Body of pancreas (tissue), 4 donors: ENCODE measurements at regions not wholly inside any gene's neighbourhood (a gene's known extent, or its start where the extent isn't known, plus 50 kb on each side); places are given as distances from the start of the nearest gene placed in this dataset.

Experiments used
- ATAC-seq: fragments of 150-250 bp; one replicate; pipeline ENCODE4 v1.9.1; 2016
- DNase-seq, 4 donors: peaks; one replicate each; pipeline ENCODE4 v3.0.0-alpha.2; 2019
- H3K27ac ChIP-seq, 4 donors: fragments of 200-600 bp; sonication (generic); 1 replicate in 3 of 4; 2 replicates in 1 of 4; pipeline versions ENCODE4 v1.5.1 to v1.6.1; 2016 to 2019; ENCODE audit warnings: mild to moderate bottlenecking in 1 of 4, mixed read lengths in 1 of 4, moderate library complexity in 1 of 4
- H3K27me3 ChIP-seq, 2 donors: fragments of 200-600 bp; sonication (generic); one replicate each; pipeline ENCODE4 v1.6.0; 2016; ENCODE audit warnings: mild to moderate bottlenecking in 1 of 2
- H3K36me3 ChIP-seq, 2 donors: fragments of 200-600 bp; sonication (generic); replicated peaks in 1 of 2; 2 replicates each; pipeline ENCODE4 v1.5.1; 2016; ENCODE audit warnings: low read depth in 2 of 2; ENCODE audit not compliant: insufficient read depth in 1 of 2
- H3K4me1 ChIP-seq: fragments of 200-600 bp; sonication (generic); one replicate; pipeline ENCODE4 v1.6.0; 2016
- H3K4me3 ChIP-seq, 2 donors: fragments of 200-600 bp; sonication (generic); 1 replicate in 1 of 2; 2 replicates in 1 of 2; pipeline ENCODE4 v1.5.1; 2016 to 2019
- H3K9me3 ChIP-seq, 3 donors: fragments of 200-600 bp; sonication (generic); 1 replicate in 2 of 3; 2 replicates in 1 of 3; pipeline ENCODE4 v1.5.1; 2016
- POLR2A ChIP-seq, 3 donors: fragments of 450-650 bp; IDR thresholded peaks; one replicate each; pipeline ENCODE4 v1.6.1; 2016; ENCODE audit warnings: antibody characterized with exemption in 3 of 3, mild to moderate bottlenecking in 2 of 3
- WGBS, 2 donors: methylation state at CpG; one replicate each; pipeline ENCODE4 v1.1.5; 2017; 5-methylcytosine and 5-hydroxymethylcytosine counted together
- intact Hi-C: fragments of 100-400 bp; cut with DNase I; formaldehyde crosslinking; loops from one replicate; pipeline ENCODE4 v1.15.1; 2023
- TF ChIP-seq, protein P1 (sequence below), 7 experiments: fragments of 450-650 bp in 4 of 7; fragments of 200-600 bp in 3 of 7; sonication (generic) in 3 of 7; IDR thresholded peaks; one replicate each; pipeline ENCODE4 v1.5.1; 2016 to 2019; ENCODE audit warnings: antibody characterized with exemption in 7 of 7

DNA sequence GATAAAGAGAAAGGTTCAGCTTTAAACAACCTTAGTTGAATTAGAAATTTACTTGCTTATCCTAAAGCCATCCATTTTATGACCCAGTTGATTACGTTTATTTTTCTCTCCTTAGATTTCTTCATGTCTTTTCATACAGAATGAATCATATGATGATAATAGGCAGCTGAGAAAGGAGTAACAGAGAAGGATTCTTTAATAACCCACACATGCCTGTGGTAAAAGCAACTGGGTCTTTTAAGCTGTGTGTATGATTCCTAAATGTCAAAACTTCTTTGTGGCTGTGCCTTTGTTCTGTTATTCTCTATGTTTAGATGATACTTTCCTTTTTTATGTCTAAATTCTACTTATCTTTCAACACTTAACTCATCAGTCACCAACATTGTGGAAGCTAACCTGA is 626.5 kb downstream of the NCAM2 start:
- TF ChIP-seq, protein P1, sequence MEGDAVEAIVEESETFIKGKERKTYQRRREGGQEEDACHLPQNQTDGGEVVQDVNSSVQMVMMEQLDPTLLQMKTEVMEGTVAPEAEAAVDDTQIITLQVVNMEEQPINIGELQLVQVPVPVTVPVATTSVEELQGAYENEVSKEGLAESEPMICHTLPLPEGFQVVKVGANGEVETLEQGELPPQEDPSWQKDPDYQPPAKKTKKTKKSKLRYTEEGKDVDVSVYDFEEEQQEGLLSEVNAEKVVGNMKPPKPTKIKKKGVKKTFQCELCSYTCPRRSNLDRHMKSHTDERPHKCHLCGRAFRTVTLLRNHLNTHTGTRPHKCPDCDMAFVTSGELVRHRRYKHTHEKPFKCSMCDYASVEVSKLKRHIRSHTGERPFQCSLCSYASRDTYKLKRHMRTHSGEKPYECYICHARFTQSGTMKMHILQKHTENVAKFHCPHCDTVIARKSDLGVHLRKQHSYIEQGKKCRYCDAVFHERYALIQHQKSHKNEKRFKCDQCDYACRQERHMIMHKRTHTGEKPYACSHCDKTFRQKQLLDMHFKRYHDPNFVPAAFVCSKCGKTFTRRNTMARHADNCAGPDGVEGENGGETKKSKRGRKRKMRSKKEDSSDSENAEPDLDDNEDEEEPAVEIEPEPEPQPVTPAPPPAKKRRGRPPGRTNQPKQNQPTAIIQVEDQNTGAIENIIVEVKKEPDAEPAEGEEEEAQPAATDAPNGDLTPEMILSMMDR (IDR thresholded peaks at IDR 0.05), result no peak
- TF ChIP-seq POLR2A (IDR thresholded peaks at IDR 0.05), result no peak
- no peaks in the 10 kb centered on the region for H3K36me3 ChIP-seq
- ATAC-seq (no peak), DNase-seq (no peak)
- H3K9me3 ChIP-seq, result no peaks in the 10 kb centered on the region
- H3K27me3 ChIP-seq, result no peaks in the 10 kb centered on the region
- no peaks in the 10 kb centered on the region for H3K4me1 ChIP-seq
- no peak overlapping the region for H3K4me3 ChIP-seq
- intact Hi-C loops, result no loop called here
- WGBS, 2 donors, result 33 to 41% methylated on average over 1 of the region's 1 CpG
- H3K27ac ChIP-seq, result no peak overlapping the region

DNA sequence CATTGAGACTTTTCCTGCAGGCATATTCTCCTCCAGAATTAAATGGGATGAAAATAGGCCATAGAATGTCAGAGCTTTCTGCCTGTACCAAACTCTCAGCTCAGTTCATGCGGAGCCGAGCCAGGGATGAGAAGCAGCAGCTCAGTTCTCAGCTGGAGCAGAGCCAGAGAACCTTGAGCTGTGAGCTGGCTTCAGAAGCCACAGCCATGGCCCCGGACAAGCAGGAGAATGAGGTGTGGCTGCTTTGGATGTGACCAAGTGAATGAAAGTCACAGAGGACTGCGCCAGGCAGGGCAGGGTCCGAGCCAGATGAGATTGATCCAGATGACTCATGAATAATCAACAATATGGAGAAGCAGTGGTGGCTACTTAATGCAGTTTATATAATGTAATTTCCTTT is 633.8 kb downstream of the NCAM2 start:
- no peak for ATAC-seq
- Histone ChIP-seq H3K36me3 (no peaks in the 10 kb centered on the region), H3K4me3 (no peak overlapping the region), H3K4me1 (no peaks in the 10 kb centered on the region), H3K27me3 (no peaks in the 10 kb centered on the region), H3K27ac (no peak overlapping the region), H3K9me3 (no peaks in the 10 kb centered on the region)
- TF ChIP-seq POLR2A (IDR thresholded peaks at IDR 0.05), result no peak
- TF ChIP-seq, protein P1 (IDR thresholded peaks at IDR 0.05), result no peak
- intact Hi-C loops, result no loop called here
- WGBS, 2 donors, result 59 to 62% methylated on average over 5 of the region's 5 CpGs
- DNase-seq, result peak in 1 of 4 donors; percentile 13

DNA sequence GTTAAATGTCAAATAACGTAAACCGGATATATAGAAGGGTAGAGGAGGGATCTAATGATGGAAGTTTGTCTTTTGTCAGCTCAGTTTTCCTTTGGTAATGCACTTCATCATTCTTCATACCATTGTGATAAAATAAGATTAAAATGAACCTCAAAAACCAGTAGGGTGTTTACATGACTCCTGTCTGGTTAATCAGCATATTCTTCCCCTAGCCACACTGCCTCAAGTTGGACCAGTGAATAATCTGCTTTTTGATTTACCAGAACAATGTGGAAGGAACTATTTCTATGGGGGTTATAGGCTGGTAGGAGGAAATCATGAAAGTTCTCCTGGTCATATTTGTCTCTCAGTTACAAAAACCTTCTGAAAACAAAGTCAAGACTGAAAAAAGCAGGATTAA is 634.7 kb downstream of the NCAM2 start:
- ATAC-seq, result no peak
- intact Hi-C loops, result no loop called here
- H3K4me3 ChIP-seq, result no peak overlapping the region
- H3K36me3 ChIP-seq, result no peaks in the 10 kb centered on the region
- no peaks in the 10 kb centered on the region for H3K27me3 ChIP-seq
- H3K9me3 ChIP-seq, result no peaks in the 10 kb centered on the region
- TF ChIP-seq POLR2A (IDR thresholded peaks at IDR 0.05), result no peak
- TF ChIP-seq, protein P1 (IDR thresholded peaks at IDR 0.05), result no peak
- DNase-seq, result no peak
- no peaks in the 10 kb centered on the region for H3K4me1 ChIP-seq
- H3K27ac ChIP-seq, result no peak overlapping the region
- WGBS, 2 donors, result 57 to 60% methylated on average over 2 of the region's 2 CpGs

DNA sequence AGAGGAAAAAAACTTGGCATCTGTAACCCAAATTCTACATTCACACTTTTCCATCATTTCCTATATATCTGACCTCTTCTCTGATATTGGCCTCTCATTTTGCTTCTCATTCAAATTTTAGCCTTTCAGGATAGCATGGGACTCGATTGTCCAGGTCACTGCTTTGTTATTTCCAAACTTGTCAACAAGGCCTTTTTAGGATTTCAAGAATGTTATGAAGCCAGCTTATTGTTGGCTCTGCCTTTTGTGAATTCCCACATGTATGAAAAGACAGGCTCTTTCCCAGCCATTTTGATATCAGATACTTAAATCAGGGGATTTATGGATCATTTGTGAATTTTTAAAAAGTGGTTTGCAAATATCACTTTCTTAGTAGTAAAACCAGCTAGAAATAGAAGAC is 663.5 kb downstream of the NCAM2 start:
- 24 to 31% methylated on average over 1 of the region's 1 CpG for WGBS, 2 donors
- intact Hi-C loops, result no loop called here
- Histone ChIP-seq H3K4me1 (no peaks in the 10 kb centered on the region), H3K27me3 (no peaks in the 10 kb centered on the region), H3K36me3 (no peaks in the 10 kb centered on the region), H3K4me3 (no peak overlapping the region), H3K9me3 (no peaks in the 10 kb centered on the region), H3K27ac (no peak overlapping the region)
- DNase-seq, result no peak
- TF ChIP-seq, protein P1 (IDR thresholded peaks at IDR 0.05), result no peak
- TF ChIP-seq POLR2A (IDR thresholded peaks at IDR 0.05), result no peak
- no peak for ATAC-seq

DNA sequence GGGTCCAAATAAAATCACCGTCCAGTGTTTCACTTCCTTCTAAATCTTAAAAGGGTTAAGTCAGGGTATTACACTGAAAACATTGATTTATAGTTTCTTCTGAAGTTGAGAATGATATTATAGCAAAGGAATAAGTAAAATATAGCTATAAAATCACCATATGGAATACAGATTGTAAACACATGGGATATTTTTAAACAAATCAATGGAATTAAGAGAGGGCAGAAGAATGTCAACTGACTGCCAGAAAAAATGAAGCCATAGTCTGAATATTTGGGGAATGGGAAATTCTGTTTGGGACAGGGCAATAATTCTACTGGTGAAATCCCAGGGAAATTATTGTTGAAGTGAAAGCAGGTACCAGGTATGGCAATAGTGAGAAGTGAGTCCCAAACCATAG is 664.6 kb downstream of the NCAM2 start:
- Histone ChIP-seq H3K27me3 (no peaks in the 10 kb centered on the region), H3K4me3 (no peak overlapping the region), H3K36me3 (no peaks in the 10 kb centered on the region), H3K27ac (no peak overlapping the region), H3K9me3 (no peaks in the 10 kb centered on the region), H3K4me1 (no peaks in the 10 kb centered on the region)
- no peak for ATAC-seq
- DNase-seq, result no peak
- intact Hi-C loops, result no loop called here
- TF ChIP-seq POLR2A (IDR thresholded peaks at IDR 0.05), result no peak
- TF ChIP-seq, protein P1 (IDR thresholded peaks at IDR 0.05), result no peak
- 53 to 58% methylated on average over 1 of the region's 1 CpG for WGBS, 2 donors
